ENCODE measurements at regions not wholly inside any gene's neighbourhood (a gene's known extent, or its start where the extent isn't known, plus 50 kb on each side); places are given as distances from the start of the nearest gene placed in this dataset.
"Not testable (repeated sequence)": the region's sequence is repeated elsewhere in the genome, so short reads cannot be mapped to it uniquely, and the experiment has no call there.

DNA sequence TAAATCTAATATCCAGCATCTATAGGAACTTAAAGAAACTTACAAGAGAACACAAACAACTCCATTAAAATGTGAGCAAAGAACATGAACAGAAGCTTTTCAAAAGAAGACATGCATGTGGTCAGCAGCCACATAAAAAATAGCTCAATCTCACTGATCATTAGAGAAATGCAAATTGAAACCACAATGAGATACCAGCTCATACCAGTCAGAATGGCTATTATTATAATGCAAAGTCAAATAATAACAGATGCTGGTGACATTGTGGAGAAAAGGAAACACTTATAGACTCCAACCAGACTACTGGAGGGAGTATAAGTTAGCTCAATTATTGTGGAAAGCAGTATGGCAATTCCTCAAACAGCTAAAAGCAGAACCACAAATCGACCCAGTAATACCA, 1314.5 kb downstream of the XPNPEP1 start:
- DNase-seq (ENCODE audit: low read depth in 3 of 3): no peak

DNA sequence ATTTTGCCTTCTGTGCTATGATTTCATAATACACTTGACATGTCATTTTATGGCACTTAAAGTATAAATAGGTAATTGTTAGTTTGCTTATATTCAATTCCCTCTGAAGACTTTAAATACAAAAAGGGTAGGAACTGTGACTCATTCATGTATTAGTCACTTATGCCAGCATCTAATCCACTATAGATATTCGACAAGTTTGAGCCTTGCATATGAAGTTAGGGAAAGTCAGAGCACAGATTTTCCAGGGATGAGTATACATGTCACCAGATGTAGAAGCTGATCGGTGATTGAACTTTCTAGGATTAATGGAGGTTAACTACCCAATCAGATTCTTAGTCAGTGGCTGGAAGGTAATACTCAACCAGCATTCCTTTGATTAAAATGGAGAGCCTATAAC, 1321.5 kb downstream of the XPNPEP1 start:
- no peak for DNase-seq (ENCODE audit: low read depth in 3 of 3)

- DNase-seq (ENCODE audit: low read depth in 3 of 3): not testable (repeated sequence)
Observed at GRCh38 chr10:108600511-108600910, 1322.8 kb downstream of the XPNPEP1 start.

- not testable (repeated sequence) for DNase-seq (ENCODE audit: low read depth in 3 of 3)
Observed at GRCh38 chr10:108599317-108599716, 1324.0 kb downstream of the XPNPEP1 start.

DNA sequence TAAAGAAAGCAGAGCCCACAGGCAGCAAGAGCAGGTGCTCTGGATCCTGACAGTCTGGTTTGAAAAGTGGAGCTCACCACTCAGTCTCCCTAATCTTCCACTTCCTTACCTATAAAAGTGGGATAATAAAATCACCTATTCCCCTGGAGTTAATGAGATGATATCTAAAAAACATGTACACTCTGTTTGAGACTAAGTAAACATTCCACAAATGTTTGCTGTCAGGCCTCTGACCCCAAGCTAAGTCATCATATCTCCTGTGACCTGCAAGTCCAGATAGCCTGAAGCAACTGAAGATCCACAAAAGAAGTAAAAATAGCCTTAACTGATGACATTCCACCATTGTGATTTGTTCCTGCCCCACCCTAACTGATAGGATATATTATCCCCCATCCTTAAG, 1324.5 kb downstream of the XPNPEP1 start:
- DNase-seq (ENCODE audit: low read depth in 3 of 3): no peak

- no peak for DNase-seq (ENCODE audit: low read depth in 3 of 3)
Observed at GRCh38 chr10:108598320-108598695, 1325.0 kb downstream of the XPNPEP1 start.

- DNase-seq (ENCODE audit: low read depth in 3 of 3): no peak
Observed at GRCh38 chr10:108597657-108598319, 1325.5 kb downstream of the XPNPEP1 start.

GRCh38 chr10:108597031-108597430, 1326.3 kb downstream of the XPNPEP1 start:
- no peak for DNase-seq (ENCODE audit: low read depth in 3 of 3)

DNA sequence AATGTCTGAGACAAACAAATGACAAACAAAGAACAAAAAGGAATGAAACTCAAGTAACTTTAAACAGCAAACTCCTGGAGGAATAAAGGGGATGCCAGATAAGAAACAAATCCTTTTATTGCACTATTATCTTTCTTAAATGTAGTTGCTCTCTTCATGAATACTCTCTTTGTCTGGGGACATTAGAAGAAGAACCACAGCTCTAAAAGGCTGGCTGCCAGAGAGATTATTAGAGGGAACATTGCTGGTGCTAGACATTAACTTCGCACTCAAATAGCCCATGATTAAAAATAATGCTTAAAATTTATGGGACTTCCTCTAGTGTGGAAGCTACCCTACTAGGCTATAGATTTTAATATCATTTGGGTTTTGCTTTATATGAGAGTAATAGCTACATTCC, 1330.4 kb downstream of the XPNPEP1 start:
- no peak for DNase-seq (ENCODE audit: low read depth in 3 of 3)

DNA sequence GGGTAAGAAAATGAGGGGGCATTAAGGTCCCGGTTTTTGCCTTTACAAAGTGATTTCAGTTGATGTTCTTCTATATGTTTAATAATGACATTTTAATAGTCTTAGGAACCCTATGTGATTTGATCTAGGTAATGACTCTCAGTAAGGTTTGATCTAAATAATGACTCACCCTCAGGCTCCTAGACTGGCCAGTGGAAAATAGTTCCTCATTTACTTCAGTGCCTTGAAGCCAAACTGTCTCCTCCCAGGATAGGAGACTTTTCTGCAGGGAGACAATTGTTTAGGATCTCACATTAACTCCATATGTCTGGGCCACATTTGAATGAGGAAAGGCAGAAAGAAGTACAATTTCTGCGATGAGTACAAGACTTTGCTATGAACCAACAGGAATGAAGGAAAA, 1331.9 kb downstream of the XPNPEP1 start:
- no peak for DNase-seq (ENCODE audit: low read depth in 3 of 3)

DNA sequence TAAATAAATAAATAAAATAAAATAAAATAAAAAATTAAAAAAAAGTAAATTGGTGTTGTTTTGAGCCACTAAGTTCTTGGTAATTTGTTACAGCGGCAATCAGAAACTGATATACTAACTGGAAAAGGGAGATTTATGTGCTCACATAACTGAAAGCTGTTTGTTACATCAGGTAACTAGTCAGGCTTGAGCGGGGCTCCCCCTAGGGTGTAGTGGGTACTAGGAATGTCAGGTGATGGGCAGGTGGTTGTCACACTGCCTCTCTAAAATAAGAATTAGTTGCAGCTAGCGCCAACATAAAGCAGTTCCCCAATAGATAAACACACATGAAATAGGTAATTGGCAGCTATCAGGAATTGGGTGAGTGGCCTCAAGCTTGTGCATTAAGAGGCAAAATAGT, 1336.9 kb downstream of the XPNPEP1 start:
- DNase-seq (ENCODE audit: low read depth in 3 of 3): no peak

DNA sequence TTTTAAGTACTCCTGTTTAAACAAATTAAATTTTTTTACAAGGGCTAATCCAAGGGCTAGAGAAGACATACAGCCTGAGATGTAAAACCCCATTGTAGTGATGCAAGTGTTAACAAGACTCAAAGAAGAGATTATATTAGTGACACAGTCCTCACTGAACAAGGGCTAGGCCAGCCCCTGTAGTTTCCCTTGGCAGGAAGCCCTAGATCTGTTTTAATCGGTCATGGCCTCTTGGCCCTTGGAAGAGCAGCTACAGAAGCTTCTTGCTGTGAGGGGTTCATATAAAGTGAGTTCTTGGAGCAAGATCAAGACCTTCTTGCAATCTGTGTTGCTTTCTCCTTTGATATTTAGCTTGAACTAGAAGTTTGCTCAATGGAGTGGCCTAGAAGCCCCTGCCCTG, 1339.4 kb downstream of the XPNPEP1 start:
- no peak for DNase-seq (ENCODE audit: low read depth in 3 of 3)

DNA sequence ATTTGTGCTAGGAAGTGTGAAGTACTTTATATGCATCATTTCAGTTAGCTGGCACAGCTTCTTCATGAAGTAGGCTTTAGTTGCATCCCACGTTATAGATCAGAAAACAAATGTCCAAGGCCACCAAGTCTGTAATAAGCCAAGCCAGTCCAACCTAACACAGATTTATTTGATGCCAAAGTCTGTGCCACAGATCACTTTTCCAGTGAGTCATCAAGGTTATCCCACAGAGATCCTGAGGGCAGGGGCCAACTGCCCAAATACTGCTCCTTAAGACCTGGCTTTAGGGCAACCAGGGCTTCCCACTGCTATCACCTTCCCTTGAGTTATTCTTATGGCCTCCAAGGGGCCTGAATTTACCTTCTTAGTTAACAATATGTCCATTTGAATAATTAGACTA, 1340.4 kb downstream of the XPNPEP1 start:
- no peak for DNase-seq (ENCODE audit: low read depth in 3 of 3)

GRCh38 chr10:108582387-108582786, 1340.9 kb downstream of the XPNPEP1 start:
- no peak for DNase-seq (ENCODE audit: low read depth in 3 of 3)

DNA sequence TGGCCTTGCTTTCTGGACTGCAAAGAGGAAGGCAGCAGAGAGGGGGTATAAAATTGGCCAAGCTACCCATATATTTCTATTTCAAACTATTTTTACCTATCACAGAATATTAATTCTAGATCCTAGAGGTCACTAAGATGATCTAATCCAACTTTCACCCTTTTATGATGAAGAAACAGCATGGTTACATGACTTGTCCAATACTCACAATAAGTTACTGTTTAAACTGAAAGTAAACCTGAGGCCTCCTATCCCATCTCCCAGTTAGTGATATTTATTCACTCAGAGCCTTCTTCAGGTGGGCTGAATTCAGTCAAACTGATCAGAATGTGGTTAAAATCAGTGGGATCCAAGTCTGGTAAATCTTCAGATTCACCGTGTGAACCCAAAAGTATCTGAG, 1345.1 kb downstream of the XPNPEP1 start:
- DNase-seq (ENCODE audit: low read depth in 3 of 3): no peak

GRCh38 chr10:108574233-108574632, 1349.1 kb downstream of the XPNPEP1 start:
- no peak for DNase-seq (ENCODE audit: low read depth in 3 of 3)

DNA sequence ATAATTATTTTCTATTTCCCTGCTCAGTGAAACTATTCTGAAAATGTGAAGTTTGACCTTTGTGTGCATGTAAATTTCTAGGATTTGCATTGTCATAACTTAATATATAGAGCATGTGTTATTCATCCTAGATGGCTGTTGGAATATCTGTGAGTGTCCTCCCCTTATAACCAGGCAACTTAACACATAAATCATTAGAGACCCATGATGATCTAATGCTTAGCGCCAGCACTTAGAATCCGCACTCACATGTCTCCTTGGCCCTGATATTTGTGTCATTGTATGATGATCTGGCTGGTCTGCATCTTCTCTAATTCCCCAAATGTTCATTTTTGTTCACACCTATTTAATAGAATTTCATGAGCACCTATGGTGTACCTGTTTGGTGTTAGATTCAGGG, 1354.5 kb downstream of the XPNPEP1 start:
- no peak for DNase-seq (ENCODE audit: low read depth in 3 of 3)

- DNase-seq (ENCODE audit: low read depth in 3 of 3): no peak
Observed at GRCh38 chr10:108567899-108568752, 1355.2 kb downstream of the XPNPEP1 start.

GRCh38 chr10:108566316-108567107, 1356.8 kb downstream of the XPNPEP1 start:
- no peak for DNase-seq (ENCODE audit: low read depth in 3 of 3)

- DNase-seq (ENCODE audit: low read depth in 3 of 3): no peak
Observed at GRCh38 chr10:108562105-108562504, 1361.2 kb downstream of the XPNPEP1 start.

GRCh38 chr10:108561649-108562048, 1361.7 kb downstream of the XPNPEP1 start:
- DNase-seq (ENCODE audit: low read depth in 3 of 3): no peak

GRCh38 chr10:108560488-108560887, 1362.8 kb downstream of the XPNPEP1 start:
- DNase-seq (ENCODE audit: low read depth in 3 of 3): no peak

- DNase-seq (ENCODE audit: low read depth in 3 of 3): no peak
Observed at GRCh38 chr10:108556186-108556585, 1367.1 kb downstream of the XPNPEP1 start.
